RKO (cell line): ENCODE measurements at regions not wholly inside any gene's neighbourhood (a gene's known extent, or its start where the extent isn't known, plus 50 kb on each side); places are given as distances from the start of the nearest gene placed in this dataset.
A peak's percentile ranks its signal among the peaks of the same experiment; 100 is the strongest.
"Not testable (repeated sequence)": the region's sequence is repeated elsewhere in the genome, so short reads cannot be mapped to it uniquely, and the experiment has no call there.

Experiments used
- DNase-seq: peaks from one replicate; pipeline ENCODE4 v3.0.0-alpha.2; 2016; ENCODE audit warnings: low spot score

DNA sequence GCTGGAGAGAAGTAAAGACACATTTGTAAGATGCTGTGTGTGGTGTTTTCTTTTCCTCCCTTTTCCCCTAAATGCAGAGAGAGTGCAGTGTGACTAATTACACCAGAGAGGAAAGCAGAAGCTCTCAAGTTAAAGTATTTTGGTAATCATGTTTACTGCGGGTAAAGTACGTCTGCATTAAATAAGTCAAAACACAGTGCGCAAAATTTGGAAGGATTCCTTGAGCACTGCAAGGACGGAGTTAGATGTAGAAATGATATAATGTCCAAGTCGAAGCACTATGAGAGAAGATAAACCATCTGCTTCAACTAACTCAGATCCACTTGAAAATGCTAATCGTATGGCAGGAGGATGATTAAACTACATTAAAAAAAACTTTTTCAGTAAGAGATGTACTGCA is 766.5 kb downstream of the RNF144A start:
- DNase-seq, result no peak

DNA sequence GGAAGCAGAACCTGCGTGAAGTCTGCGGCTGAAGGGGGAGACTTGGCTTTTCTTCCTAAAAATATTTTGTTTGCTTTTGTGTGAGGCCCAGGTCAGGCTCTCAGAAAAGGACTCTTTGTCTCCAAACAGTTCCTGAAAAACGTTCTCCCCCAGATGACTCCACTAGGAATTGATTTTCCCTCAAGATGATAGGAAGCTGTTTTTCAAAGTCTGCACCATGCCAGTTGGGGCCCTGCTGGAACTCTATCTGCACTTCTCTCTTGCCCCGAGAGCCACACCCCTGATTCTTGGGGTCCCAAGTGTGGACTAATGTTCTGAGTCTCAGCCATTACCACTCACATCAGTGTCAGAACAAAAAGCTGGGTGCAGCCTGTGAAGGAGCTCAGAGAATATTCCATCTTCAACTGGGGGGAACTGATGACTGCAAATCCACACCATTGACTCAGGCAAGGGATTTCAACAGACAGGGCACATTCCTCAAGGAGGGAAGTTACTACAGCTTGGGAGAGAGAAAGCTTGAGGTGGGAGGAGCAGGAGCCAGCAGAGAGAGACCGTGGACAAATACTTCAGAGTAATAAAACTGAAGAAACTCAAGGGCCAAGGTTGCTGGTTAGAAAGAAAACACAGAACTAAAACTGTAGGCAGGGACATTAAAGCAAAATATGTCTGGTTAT is 768.3 kb downstream of the RNF144A start:
- DNase-seq, result no peak

DNA sequence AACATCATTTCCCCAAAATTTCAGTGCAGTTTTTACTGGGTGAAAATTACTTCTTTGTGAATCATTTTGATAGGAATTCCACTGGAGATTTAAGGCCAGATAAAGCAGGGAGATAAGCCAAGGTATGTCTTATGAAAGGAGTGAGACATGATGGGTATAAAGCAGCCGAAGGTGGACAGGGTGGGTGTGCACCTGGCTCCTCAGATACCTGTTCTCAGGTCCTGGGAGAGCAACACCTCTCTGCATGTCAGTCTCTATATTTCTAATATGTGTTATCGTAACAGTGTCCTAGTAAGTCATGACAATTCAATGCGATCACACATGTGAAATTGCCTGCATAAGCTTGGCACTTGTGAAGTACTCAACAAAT is 768.8 kb downstream of the RNF144A start:
- DNase-seq, result no peak

DNA sequence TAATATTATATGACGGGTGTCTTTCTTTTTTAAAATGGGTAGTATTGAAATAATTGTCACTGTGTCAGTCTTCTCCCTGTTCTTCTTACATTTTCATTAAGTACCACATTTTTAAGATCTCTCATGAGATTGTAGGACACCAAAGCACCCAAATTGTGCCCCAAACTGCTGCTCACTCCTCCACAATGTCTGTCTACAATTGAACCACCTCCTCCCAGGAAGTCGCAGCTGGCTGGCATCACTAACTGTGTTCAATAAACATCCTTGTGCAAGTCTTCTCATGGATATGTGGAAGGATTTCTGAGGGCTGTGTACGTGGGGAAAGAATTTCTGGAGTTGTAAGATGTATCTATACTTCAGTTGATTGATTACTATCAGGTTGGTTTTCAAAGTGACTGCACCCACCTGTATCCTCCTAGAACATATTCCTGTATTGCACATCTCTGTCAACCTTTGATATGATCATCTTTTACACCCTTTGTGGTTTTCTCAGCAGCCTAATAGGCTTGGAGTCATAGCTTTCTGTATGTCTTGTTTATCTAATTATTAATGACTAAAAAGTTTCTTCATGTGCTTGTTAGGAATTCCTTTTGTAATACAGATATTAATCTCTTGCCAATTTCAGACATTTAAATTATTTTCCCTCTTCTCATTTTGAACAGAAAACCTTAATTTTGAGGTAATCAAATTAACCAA is 774.9 kb downstream of the RNF144A start:
- DNase-seq, result no peak

DNA sequence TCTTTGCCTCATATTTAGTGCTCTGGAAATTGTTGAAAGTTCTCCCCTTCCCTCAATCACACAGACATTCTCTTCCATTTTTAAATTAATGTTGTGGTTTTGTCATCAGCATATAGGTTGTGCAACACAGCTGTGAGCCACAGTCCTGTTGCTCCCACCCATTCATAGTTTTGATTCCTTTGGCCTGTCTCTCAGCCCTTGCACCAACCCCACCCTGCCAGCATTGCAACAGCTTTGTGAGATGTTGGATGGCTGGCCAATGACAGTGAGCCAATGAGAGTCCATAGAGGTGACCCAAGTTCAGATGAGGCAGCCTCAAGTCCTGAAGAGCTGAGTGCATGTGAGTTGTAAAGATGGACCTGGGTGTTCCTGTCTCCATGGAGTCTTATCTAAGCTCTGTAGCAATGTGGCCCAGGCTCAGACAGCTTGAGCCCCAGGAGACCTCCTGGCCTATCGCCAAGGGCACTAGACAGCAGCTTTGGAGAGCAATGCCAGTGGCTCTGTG is 775.5 kb downstream of the RNF144A start:
- no peak for DNase-seq

DNA sequence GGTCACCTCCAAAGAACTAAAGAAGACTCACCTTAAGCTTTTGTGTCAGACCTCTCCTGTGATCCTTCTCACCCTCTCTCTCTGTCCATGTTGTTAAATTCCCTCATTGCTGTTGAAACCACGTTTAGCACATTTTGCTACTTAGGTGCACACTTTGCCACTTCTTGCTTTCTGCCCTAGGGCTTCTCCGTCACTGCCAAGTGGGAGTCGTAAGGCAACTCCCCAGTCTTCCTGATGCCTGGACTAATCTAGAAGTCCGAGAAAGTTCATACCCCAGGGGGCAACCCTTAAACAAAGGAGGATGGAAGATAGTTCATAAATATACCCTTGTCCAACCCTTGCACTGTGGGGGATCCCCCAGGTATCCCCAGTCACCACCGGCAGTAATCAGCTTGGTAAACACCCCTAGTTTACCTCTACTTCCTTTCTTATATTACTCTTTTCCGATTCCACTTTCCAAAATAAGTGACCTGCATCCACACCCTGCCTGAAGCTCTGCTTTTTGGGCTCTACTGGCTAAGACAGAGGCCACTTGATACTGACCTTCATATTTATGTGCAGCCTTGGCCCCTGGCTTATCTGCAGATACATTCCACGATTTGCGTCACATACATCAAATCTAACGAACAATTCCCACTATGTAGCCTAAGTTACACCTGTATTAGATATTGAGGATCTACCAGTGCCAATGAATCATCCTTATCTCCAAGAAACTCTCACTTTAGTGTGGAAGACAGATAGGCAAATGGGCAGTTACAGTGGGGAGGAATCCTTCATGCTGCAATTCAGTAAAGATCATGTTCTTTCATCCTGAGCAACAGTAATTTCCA is 776.2 kb downstream of the RNF144A start:
- no peak for DNase-seq

DNA sequence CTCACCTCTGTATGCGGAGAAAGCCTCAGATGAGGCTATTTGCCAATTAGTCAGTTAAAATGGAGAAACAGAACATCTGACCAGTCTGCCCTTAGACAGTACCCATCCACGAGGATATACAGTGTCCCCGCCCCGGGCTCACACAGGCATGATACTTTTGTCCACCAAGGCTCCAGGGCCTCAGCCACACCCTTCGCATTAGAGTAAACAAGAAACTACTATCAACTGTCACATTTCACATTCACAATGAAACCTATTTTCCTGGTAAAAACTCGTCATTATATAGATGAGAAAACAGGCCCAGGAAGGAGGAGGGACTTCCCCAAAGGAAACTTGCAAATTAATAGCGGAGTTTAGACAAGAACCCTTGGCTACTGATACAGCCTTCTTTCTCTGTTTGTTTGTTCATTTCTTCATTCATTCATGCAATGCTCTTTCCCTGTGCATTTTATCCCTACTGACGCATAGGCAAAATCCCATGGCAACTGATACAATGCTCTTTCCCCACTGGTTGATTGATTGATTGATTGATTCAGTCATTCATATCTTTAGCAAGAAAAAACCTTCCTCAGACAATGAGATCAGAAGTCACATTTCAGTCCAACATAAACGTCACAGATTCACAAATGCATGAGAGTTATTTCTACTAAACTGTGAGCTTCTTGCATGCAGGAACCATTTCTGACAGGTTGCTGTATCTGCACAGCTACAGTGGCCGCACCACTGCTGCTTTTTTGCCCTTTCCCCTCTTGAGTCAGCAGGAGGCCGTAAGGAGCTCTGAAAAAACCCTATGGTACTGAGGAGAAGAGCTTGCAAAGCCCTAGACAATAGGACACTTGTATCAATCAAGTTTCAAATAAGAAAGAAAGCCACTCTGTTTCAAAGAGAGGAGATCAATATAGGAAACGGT is 777.1 kb downstream of the RNF144A start:
- no peak for DNase-seq

DNA sequence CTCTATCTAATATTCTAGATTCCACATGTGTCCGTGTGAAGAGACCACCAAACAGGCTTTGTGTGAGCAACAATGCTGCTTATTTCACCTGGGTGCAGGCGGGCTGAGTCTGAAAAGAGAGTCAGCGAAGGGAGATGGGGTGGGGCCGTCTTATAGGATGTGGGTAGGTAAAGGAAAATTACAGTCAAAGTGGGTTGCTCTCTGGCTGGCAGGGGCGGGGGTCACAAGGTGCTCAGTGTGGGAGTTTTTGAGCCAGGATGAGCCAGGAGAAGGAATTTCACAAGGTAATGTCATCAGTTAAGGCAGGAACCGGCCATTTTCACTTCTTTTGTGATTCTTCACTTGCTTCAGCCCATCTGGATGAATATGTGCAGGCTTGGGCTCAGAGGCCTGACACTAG is 779.3 kb downstream of the RNF144A start:
- not testable (repeated sequence) for DNase-seq

DNA sequence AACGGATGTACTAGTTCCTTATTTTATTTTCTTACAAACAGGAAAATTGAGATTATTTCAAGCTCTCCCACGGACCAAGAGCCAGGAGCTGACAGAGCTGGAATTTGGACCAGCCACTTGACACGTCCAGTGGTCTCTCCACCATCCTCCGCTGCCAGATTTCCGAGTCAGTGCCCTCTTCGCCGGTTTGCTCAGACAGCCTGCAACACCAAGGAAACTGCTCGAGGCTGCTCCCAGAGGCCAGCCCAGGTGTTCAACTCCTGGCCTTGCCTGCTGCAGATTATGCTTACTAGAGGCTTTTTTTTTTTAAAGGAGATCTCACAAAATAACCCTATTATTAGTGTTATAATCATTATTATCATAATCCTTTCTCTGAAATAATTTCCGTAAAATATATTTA is 779.8 kb downstream of the RNF144A start:
- DNase-seq, result peak; percentile 3

DNA sequence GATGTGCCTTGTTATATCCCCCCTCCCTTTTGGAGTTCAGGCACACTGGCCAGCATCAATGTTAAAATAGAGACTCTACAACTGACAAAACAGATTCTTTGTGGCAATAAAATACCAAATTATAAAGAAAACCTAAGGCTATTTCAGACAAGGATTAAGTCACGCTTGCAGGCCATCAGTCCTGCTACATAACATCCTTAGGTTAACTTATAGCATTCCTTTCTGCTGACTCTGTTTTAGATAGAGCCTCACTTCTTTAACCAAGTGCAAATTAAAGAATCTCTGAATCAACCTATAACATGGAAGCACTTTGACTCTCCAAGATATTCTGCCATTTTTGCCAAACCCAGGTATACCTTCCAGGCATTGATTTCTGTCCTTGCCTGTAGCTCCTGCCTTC is 784.6 kb downstream of the RNF144A start:
- DNase-seq, result no peak

DNA sequence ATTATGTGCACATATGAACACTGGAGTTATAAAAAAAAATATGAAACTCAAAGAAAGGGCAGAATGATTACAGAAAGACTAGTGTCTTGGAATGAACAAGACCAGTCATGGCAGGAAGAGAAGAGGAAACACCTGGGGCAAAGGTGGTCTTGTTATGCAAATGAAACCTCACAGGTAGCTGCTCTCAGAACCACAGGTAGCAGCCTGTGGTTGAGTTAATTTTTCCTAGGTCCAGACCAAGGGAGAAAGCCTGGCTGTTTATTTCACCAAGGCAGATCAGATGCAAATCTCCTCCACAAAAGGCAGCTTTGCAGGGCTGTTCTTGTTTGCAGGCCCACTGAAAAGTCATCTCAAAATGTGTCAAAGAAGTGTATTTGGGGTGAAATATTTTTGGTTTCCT is 785.8 kb downstream of the RNF144A start:
- DNase-seq, result no peak

DNA sequence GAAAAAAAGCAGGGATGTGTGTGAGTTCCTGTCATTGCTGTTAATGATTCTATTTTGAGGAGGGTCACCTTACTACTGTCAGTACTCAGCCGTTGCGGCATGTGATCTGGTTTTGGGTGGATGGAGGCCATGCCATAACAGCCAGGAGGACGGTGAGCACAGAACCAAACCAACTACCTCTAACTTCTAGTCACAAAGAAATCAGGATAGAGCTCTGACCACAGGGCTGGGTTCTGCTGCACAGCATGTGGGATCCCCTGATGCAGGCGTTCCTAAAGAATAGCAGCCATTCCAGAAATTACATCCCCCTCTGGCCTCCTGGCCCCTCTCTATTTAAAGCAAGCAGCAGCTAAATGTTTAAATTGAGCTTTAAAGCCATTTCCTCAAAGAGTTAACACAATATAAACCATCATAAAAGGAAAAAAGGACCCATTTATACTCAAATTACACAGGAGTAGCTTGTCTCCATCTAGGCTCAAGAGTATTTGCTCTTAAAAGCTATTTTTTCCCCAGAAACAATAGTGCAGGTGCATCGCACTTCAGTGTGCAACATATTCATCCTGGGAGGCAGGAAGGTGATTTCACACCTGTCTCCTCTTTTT is 786.4 kb downstream of the RNF144A start:
- no peak for DNase-seq

DNA sequence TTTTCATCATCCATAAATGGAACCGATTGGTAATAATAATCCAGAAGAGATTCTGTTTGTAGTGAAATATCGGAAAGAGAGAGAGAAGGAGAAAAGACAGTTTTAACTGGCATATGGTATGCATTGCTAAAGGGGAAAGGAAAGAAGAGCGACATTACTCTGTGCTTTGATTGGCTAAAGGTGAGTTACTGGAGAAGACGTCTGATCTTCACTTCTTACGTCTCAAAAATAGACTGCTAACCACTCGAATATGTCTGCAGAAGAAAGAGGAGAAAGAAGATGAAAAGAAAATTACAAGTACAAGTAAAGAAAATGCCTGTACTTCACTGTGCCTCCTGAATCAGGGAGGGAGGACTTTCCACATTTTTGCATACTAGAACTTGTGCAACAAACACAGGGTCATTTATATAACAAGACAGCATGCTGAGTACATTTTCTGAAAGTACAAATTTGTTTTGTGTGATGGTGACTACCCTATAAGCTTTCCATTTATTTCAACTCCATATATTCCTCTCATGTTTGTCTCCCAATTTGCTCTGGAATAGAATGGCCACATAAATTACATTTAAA is 787.2 kb downstream of the RNF144A start:
- DNase-seq, result no peak

DNA sequence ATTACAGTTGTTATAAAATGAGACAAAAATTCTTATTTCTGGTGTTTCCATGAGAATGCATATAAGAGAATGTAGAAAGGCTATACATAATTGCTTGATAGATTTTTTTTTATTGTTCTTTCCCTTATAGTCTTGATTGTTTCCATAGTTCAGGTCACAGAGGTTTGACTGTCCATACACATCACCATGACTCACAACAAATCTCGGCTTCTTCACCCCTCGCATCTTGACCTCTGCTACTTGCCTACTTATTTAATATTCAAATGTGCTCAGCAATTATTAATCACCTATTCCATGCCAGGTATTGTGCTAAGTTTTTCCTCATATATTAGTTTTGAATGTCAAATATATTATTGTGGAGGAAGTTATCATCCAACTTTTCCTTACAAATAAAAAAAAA is 789.6 kb downstream of the RNF144A start:
- DNase-seq, result no peak

DNA sequence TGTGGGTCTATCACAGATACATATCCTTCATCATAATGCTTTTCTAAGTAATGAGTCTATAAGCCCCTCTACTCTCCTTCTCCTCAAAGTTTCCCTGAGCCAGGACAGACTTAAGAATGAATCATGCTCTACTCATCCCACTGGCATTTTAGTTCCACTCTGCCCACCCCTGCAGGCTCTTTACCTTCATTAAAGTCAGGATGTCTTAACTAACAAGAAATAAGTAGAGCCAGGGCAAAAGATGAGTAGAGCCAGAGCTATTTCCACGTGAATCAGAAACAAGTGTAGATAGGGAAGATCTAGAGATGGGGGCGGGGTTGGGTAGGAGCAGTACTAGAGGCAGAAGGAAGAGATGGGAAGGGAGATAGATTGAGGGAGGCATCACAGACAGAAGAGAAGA is 790.5 kb downstream of the RNF144A start:
- DNase-seq, result no peak

DNA sequence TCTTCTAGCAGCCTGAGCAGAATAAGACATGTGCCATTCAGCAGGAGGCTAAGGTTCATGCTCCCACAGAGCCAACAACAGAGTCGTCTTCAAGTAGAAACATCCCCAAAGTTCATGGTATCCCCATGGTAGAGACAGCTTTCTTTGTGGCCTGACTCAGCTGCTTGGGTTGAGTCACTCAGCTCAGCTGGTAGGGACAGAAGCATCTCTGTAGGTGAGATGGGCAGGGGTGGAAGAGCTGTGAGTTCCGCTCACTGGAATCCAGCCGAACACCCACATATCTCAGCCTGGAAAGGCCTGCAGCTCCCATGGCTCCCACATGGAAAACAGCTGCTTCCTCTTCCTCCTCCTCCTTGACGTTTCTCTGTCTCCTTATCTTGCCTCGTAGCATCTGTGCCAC is 792.7 kb downstream of the RNF144A start:
- DNase-seq, result no peak

DNA sequence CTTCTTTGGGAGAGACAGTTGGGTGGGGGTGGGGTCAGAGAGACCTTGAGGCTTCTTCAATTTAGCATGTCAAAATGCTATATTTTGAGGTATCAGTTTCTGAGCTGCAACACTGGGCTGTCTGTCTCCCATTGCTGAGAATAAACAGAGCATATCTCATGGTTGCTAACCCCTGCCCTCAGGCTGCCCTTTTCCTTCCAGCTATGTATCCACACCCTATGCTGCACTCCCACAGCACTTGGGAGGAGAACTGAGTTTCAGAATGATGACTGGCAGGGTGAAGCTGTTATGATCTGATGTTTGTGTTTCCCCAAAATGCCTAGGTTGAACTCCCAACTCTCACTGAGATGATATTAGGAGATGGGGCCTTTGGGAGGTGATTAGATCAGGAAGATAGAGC is 794.0 kb downstream of the RNF144A start:
- DNase-seq, result no peak

DNA sequence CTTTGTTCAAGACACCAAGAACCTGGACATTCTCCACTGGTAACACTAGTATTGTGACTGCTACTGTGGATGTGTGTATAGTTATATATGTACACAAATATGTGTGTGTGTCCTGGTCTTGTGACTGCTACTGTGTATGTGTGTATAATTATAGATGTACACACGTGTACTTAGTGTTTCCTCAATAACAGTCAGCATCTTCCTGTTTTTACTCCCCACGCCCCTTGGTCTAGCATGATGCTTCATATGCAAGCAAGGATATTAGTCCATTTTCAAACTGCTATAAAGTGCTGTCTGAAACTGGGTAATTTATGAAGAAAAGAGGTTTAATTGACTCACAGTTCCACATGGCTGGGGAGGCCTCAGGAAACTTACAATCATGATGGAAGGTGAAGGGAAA is 802.7 kb downstream of the RNF144A start:
- no peak for DNase-seq

DNA sequence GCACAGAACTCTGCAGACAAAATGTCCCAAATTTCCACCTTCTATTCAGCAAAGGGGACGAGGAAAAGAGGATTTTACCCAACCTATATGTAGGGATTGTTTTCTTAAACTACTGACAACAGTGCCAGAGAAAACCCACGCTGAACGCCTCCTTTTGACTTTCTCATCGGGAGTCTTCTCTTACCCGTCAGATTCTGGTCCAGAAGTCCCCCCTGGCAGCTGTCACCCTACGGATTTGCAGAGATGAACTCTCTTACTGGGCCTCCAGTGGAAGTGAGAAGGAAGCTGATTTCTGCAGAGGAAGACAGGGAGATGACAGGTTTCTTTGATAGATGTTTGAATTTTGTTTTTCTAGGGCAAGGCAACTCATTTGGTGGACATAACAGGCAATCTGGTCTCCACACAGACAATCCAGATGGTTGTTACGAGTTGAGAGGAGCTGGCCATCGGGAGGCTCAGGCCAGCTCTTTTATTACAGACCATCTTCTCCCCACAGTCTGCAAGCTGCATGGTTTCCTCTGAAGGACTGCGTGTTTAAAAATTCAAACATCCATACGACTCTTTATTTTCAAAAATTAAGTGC is 804.3 kb downstream of the RNF144A start:
- no peak for DNase-seq

DNA sequence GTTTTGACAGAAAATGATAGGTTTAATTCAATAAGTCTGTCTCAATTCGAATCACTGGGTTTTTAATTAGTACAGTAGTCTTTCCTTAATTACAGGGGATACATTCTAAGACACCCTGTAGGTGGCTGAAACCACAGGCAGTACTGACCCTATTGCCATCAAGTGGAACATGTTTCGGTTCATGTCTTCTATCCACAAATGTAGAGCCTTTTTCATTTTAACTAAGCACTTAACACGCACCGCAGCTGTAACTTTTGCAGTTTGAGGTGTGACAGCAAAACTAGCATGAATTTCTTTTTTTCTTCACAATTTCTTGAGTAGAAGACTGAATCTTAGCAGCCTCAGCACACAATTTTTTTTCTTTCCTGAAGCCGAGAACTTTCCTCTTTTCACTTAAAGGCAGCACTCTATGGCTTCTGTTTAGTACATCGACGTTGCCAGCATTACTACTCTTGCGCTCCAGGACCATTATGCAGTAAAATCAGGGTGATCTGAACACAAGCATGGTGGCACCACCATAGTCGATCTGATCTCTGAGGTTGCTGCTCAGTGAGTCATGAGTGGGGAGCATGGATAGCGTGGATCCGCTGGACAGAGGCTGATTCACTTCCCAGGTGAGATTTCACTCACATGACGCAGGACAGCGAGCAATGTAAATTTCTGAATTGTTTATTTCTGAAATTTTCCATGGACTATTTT is 805.1 kb downstream of the RNF144A start:
- DNase-seq, result no peak
